SH-SY5Y (cell line): ENCODE measurements at regions not wholly inside any gene's neighbourhood (a gene's known extent, or its start where the extent isn't known, plus 50 kb on each side); places are given as distances from the start of the nearest gene placed in this dataset.

Experiments used
- GATA2 ChIP-seq: IDR thresholded peaks from 2 replicates; pipeline ENCODE4 v1.6.1; 2011; ENCODE audit warnings: mild to moderate bottlenecking, low read depth, low read length
- GATA3 ChIP-seq: IDR thresholded peaks from 2 replicates; pipeline ENCODE4 v1.6.1; 2011; ENCODE audit warnings: low read depth, mild to moderate bottlenecking, low read length, moderate library complexity

DNA sequence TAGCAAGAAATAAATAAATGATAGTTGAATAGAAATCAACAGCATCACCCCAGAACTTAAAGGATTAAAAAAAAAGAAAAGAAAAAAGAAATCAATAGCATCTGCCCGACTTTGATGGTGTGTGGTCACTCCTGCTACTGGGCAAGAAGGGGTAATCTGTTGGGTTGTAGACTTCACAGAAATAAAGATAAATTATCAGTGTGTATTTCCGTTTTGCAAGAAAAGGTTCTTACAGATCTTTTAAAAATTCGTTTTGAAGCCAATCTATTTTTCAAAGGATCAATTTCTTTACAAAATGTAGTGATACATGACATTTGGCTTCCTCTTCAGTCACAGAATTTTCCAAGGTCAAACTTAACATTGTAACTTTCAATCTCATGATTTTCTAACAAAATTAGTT, 448.9 kb upstream of the FAR2 start:
- TF ChIP-seq GATA2 (no peak), GATA3 (no peak)
